K562 (cell line): ENCODE measurements at regions not wholly inside any gene's neighbourhood (a gene's known extent, or its start where the extent isn't known, plus 50 kb on each side); places are given as distances from the start of the nearest gene placed in this dataset.
A peak's percentile ranks its signal among the peaks of the same experiment; 100 is the strongest.

Source experiments
- ASH1L ChIP-seq: fragments of 450-650 bp; IDR thresholded peaks from 2 replicates; pipeline ENCODE4 v1.6.1; 2018; ENCODE audit warnings: borderline replicate concordance, mild to moderate bottlenecking, low read depth; ENCODE audit not compliant: partially characterized antibody
- CHCHD3 ChIP-seq: fragments of 250-450 bp; sonication (Bioruptor Pico); IDR thresholded peaks from 2 replicates; pipeline ENCODE4 v2.1.2; 2022; ENCODE audit warnings: mild to moderate bottlenecking
- CREB3L1 ChIP-seq: fragments of 450-650 bp; IDR thresholded peaks from 2 replicates; pipeline ENCODE4 v1.6.1; 2014; ENCODE audit warnings: low read depth, mild to moderate bottlenecking, moderate library complexity, borderline replicate concordance
- ETV6 ChIP-seq, 3 experiments: fragments of 150-350 bp in 1 of 3; sonication (generic) in 1 of 3; formaldehyde crosslinking in 1 of 3; IDR thresholded peaks; 2 replicates each; pipeline versions ENCODE4 v1.6.1 to v1.8.0; 2014 to 2022; ENCODE audit warnings: borderline replicate concordance in 2 of 3, low read depth in 2 of 3, antibody characterized with exemption in 1 of 3, low read length in 1 of 3, mild to moderate bottlenecking in 1 of 3, missing genetic modification reagents in 1 of 3
- FOXP1 ChIP-seq: sonication (generic); formaldehyde crosslinking; IDR thresholded peaks from 2 replicates; pipeline ENCODE4 v1.8.0; 2022; ENCODE audit warnings: mild to moderate bottlenecking, missing genetic modification reagents
- HEY1 ChIP-seq: fragments of 250-450 bp; sonication (Bioruptor Pico); IDR thresholded peaks from 2 replicates; pipeline ENCODE4 v1.5.0; 2020; ENCODE audit warnings: mild to moderate bottlenecking, moderate library complexity, borderline replicate concordance
- HNRNPL ChIP-seq: fragments of 200-400 bp; formaldehyde crosslinking; IDR thresholded peaks from 2 replicates; pipeline ENCODE4 v1.6.1; 2017; ENCODE audit warnings: low read depth, mild to moderate bottlenecking, low read length
- MAFK ChIP-seq: IDR thresholded peaks from 2 replicates; pipeline ENCODE4 v1.6.1; 2011; ENCODE audit warnings: low read length, improper control_type of control experiment
- MED1 ChIP-seq: sonication (generic); formaldehyde crosslinking; IDR thresholded peaks from 2 replicates; pipeline ENCODE4 v1.8.1; 2023; ENCODE audit warnings: missing genetic modification reagents, borderline replicate concordance
- MEF2A ChIP-seq: IDR thresholded peaks from 2 replicates; pipeline ENCODE4 v1.6.1; 2011; ENCODE audit warnings: low read depth, mild to moderate bottlenecking, low read length, moderate library complexity; ENCODE audit not compliant: control insufficient read depth
- MTA1 ChIP-seq: fragments of 450-650 bp; IDR thresholded peaks from 2 replicates; pipeline ENCODE4 v1.6.1; 2017; ENCODE audit warnings: borderline replicate concordance
- MTA3 ChIP-seq: fragments of 450-650 bp; formaldehyde crosslinking; IDR thresholded peaks from 2 replicates; pipeline ENCODE4 v1.6.1; 2017; ENCODE audit warnings: mild to moderate bottlenecking, borderline replicate concordance
- NFE2L1 ChIP-seq: fragments of 450-650 bp; IDR thresholded peaks from 2 replicates; pipeline ENCODE4 v1.6.1; 2016; ENCODE audit warnings: missing genetic modification characterization, low read depth, mild to moderate bottlenecking, missing compliant biosample characterization, moderate library complexity, borderline replicate concordance
- PML ChIP-seq: IDR thresholded peaks from 2 replicates; pipeline ENCODE4 v1.6.1; 2012; ENCODE audit warnings: low read length, inconsistent platforms
- SRSF7 ChIP-seq: fragments of 200-400 bp; formaldehyde crosslinking; optimal IDR thresholded peaks from 2 replicates; pipeline ENCODE3; 2017; ENCODE audit warnings: mild to moderate bottlenecking, low read depth, low read length
- SUPT5H ChIP-seq: fragments of 450-650 bp; IDR thresholded peaks from 2 replicates; pipeline ENCODE4 v1.6.1; 2016
- TBP ChIP-seq: optimal IDR thresholded peaks from 2 replicates; pipeline ENCODE3; 2011; ENCODE audit warnings: low read depth, low read length, improper control_type of control experiment
- THRB ChIP-seq: fragments of 450-650 bp; formaldehyde crosslinking; conservative IDR thresholded peaks from 2 replicates; pipeline ENCODE4 v1.4.0; 2022; ENCODE audit warnings: mild to moderate bottlenecking, missing genetic modification characterization
- TRIM28 ChIP-seq: fragments of 450-650 bp; IDR thresholded peaks from 2 replicates; pipeline ENCODE4 v1.6.1; 2017
- ZNF316 ChIP-seq: fragments of 450-650 bp; IDR thresholded peaks from 2 replicates; pipeline ENCODE4 v1.6.1; 2016
- TF ChIP-seq, protein P1 (sequence below), 2 experiments: fragments of 450-650 bp; IDR thresholded peaks; 2 replicates each; pipeline ENCODE4 v1.6.1; 2018; ENCODE audit warnings: mild to moderate bottlenecking in 2 of 2, low read depth in 1 of 2; ENCODE audit not compliant: partially characterized antibody in 2 of 2

DNA sequence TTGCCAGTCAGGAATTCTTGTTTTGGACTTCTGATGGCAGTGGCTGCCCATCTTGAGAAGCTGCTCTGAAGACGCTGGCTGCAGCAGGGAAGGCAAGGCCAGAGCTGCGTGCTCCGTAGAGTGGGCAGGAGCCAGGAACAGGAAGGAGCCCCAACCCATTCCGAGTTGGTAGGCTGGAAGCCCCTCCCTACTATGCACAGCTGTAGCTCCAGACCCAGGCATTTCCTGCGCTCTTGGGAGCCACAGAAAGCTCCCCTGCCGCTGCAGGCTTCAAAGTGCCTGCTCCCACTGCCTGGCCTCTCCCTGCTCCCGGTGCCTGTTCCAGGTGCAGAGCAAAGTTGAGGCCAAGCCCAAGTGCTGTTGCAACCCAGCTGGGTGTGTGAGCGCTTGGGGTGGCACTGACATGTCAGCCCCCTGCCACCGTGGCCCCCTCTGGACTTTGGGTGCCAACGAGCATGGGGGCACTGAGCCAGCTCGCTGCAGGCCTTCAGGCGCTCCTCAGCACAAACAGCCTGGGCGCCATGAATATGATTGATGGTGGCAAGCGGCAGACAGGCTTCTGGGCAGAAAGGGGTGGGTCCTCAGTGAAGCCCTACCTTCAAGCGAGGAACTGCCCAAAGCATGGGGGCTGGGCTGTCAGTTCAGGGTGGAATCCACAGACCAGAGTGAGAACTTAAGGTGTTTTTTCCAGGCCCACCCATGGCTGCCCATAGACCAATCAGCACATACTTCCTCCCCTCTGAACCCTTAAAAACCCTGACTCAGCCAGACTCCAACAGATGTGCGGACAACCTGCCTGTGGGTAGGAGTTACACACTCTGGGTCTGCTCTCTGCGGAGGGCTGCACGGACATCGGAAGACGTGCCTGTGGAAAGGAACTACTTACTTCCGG lies 677.2 kb upstream of the INTU start (continued):
- TF ChIP-seq, protein P1, sequence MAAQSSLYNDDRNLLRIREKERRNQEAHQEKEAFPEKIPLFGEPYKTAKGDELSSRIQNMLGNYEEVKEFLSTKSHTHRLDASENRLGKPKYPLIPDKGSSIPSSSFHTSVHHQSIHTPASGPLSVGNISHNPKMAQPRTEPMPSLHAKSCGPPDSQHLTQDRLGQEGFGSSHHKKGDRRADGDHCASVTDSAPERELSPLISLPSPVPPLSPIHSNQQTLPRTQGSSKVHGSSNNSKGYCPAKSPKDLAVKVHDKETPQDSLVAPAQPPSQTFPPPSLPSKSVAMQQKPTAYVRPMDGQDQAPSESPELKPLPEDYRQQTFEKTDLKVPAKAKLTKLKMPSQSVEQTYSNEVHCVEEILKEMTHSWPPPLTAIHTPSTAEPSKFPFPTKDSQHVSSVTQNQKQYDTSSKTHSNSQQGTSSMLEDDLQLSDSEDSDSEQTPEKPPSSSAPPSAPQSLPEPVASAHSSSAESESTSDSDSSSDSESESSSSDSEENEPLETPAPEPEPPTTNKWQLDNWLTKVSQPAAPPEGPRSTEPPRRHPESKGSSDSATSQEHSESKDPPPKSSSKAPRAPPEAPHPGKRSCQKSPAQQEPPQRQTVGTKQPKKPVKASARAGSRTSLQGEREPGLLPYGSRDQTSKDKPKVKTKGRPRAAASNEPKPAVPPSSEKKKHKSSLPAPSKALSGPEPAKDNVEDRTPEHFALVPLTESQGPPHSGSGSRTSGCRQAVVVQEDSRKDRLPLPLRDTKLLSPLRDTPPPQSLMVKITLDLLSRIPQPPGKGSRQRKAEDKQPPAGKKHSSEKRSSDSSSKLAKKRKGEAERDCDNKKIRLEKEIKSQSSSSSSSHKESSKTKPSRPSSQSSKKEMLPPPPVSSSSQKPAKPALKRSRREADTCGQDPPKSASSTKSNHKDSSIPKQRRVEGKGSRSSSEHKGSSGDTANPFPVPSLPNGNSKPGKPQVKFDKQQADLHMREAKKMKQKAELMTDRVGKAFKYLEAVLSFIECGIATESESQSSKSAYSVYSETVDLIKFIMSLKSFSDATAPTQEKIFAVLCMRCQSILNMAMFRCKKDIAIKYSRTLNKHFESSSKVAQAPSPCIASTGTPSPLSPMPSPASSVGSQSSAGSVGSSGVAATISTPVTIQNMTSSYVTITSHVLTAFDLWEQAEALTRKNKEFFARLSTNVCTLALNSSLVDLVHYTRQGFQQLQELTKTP (IDR thresholded peaks at IDR 0.05; ENCODE audit: low read depth in 1 of 2, partially characterized antibody in 2 of 2) = peak in 1 of 2 experiments; percentile 49
- no peak for TF ChIP-seq MEF2A
- peak; percentile 80 to 89; a peak in 2 of 4 replicates for TF ChIP-seq ETV6 (IDR thresholded peaks at IDR 0.05; ENCODE audit: borderline replicate concordance in 1 of 2, low read depth in 2 of 2, low read length in 1 of 2)
- no peak for TF ChIP-seq ETV6 (CRISPR knock-in tag; IDR thresholded peaks at IDR 0.05; ENCODE audit: borderline replicate concordance)
- no peak for TF ChIP-seq NFE2L1
- TF ChIP-seq CHCHD3 (CRISPR knock-in tag) = 0 out of 2 replicates have a peak, but pooled peaks have one; percentile 9
- TF ChIP-seq SRSF7 = no peak
- peak; percentile 97 for TF ChIP-seq TBP
- TF ChIP-seq PML = peak; percentile 75; the same call in 1 of the 2 replicates
- peak; percentile 86 for TF ChIP-seq MAFK
- TF ChIP-seq MED1 (CRISPR knock-in tag) = no peak
- no peak for TF ChIP-seq TRIM28
- peak; percentile 99 for TF ChIP-seq ZNF316
- no peak for TF ChIP-seq FOXP1 (CRISPR knock-in tag)
- no peak for TF ChIP-seq HEY1 (CRISPR knock-in tag)
- TF ChIP-seq CREB3L1 = no peak
- TF ChIP-seq MTA3 = peak; percentile 95
- TF ChIP-seq SUPT5H = peak; percentile 99
- TF ChIP-seq HNRNPL = 0 out of 2 replicates have a peak, but pooled peaks have one; percentile 44
- TF ChIP-seq ASH1L = peak; percentile 65
- TF ChIP-seq MTA1 = no peak
- no peak for TF ChIP-seq THRB (CRISPR knock-in tag)
